SK-N-SH (cell line): ENCODE measurements at regions not wholly inside any gene's neighbourhood (a gene's known extent, or its start where the extent isn't known, plus 50 kb on each side); places are given as distances from the start of the nearest gene placed in this dataset.
A peak's percentile ranks its signal among the peaks of the same experiment; 100 is the strongest.

Source experiments
- CTCF ChIA-PET: fragments of 300-600, 350-600 bp; formaldehyde crosslinking; extraction: SDS; loops from one replicate; lab custom pipeline; 2021; lab: Yijun Ruan, JAX
- POLR2A ChIA-PET: fragments of 350-600 bp; sonication (Branson Sonifier 250); formaldehyde crosslinking; extraction: SDS; loops from one replicate; lab custom pipeline; 2020; ENCODE audit warnings: antibody characterized with exemption, inconsistent platforms; lab: Yijun Ruan, JAX
- DNase-seq: peaks from one replicate; pipeline ENCODE4 v3.0.0; 2012
- H2AFZ ChIP-seq: fragments of 200-600 bp; sonication (generic); 2 replicates; pipeline ENCODE4 v1.8.1; 2016; ENCODE audit warnings: antibody characterized with exemption, mild to moderate bottlenecking, low read depth
- H3F3A ChIP-seq: fragments of 200-600 bp; sonication (generic); replicated peaks from 2 replicates; pipeline ENCODE3; 2016; ENCODE audit warnings: antibody characterized with exemption, mild to moderate bottlenecking; ENCODE audit not compliant: insufficient read depth
- H3K27ac ChIP-seq, 2 experiments: fragments of 200-500 bp in 1 of 2; fragments of 200-600 bp in 1 of 2; sonication (Bioruptor generic) in 1 of 2; sonication (generic), shearing (Covaris generic) in 1 of 2; 2 replicates each; pipeline versions ENCODE4 v1.5.1 to v1.6.1; 2014 to 2016; ENCODE audit warnings: low read depth in 2 of 2, inconsistent platforms in 1 of 2, low read length in 1 of 2, mild to moderate bottlenecking in 1 of 2, mixed read lengths in 1 of 2
- H3K27me3 ChIP-seq: fragments of 200-600 bp; sonication (generic), shearing (Covaris generic); 2 replicates; pipeline ENCODE4 v1.6.1; 2016; ENCODE audit warnings: mixed run types; ENCODE audit not compliant: insufficient read depth
- H3K36me3 ChIP-seq, 2 experiments: fragments of 200-500 bp in 1 of 2; fragments of 200-600 bp in 1 of 2; sonication (Bioruptor generic) in 1 of 2; sonication (generic) in 1 of 2; replicated peaks in 1 of 2; 2 replicates each; pipeline versions ENCODE3 to v1.5.1; 2014 to 2016; ENCODE audit warnings: low read length in 1 of 2, mild to moderate bottlenecking in 1 of 2; ENCODE audit not compliant: insufficient read depth in 2 of 2, control insufficient read depth in 1 of 2
- H3K4me1 ChIP-seq, 2 experiments: fragments of 200-500 bp in 1 of 2; fragments of 200-600 bp in 1 of 2; sonication (Bioruptor generic) in 1 of 2; sonication (generic), shearing (Covaris generic) in 1 of 2; 2 replicates each; pipeline versions ENCODE4 v1.5.1 to v1.6.1; 2014 to 2016; ENCODE audit warnings: low read depth in 1 of 2, low read length in 1 of 2, mixed run types in 1 of 2; ENCODE audit not compliant: insufficient read depth in 2 of 2, control insufficient read depth in 1 of 2
- H3K4me2 ChIP-seq: fragments of 200-600 bp; sonication (generic), shearing (Covaris generic); 2 replicates; pipeline ENCODE4 v1.6.1; 2017; ENCODE audit warnings: mixed run types
- H3K4me3 ChIP-seq, 2 experiments: fragments of 200-500 bp in 1 of 2; fragments of 200-600 bp in 1 of 2; sonication (Bioruptor generic) in 1 of 2; sonication (generic), shearing (Covaris generic) in 1 of 2; 2 replicates each; pipeline versions ENCODE4 v1.5.1 to v1.8.1; 2014 to 2016; ENCODE audit warnings: low read depth in 2 of 2, inconsistent platforms in 1 of 2, low read length in 1 of 2, mild to moderate bottlenecking in 1 of 2, mixed read lengths in 1 of 2, moderate library complexity in 1 of 2
- H3K79me2 ChIP-seq: fragments of 200-600 bp; sonication (generic); 2 replicates; pipeline ENCODE4 v1.8.1; 2017; ENCODE audit warnings: mild to moderate bottlenecking; ENCODE audit not compliant: insufficient read depth
- H3K9ac ChIP-seq: fragments of 200-600 bp; sonication (generic); 2 replicates; pipeline ENCODE4 v1.6.1; 2017; ENCODE audit warnings: mixed run types
- H3K9me2 ChIP-seq: fragments of 200-600 bp; sonication (generic); 2 replicates; pipeline ENCODE4 v1.6.1; 2017; ENCODE audit warnings: mixed run types
- H3K9me3 ChIP-seq: fragments of 200-600 bp; sonication (generic); 2 replicates; pipeline ENCODE4 v1.6.1; 2017; ENCODE audit warnings: mixed run types, mild to moderate bottlenecking, moderate library complexity
- H4K20me1 ChIP-seq: fragments of 200-600 bp; sonication (generic); 2 replicates; pipeline ENCODE4 v1.6.1; 2017; ENCODE audit warnings: mild to moderate bottlenecking, mixed run types; ENCODE audit not compliant: insufficient read depth
- CHD2 ChIP-seq: fragments of 150-350 bp; IDR thresholded peaks from 2 replicates; pipeline ENCODE4 v1.6.1; 2018; ENCODE audit warnings: low read length; ENCODE audit not compliant: partially characterized antibody
- CTCF ChIP-seq: fragments of 200-600 bp; sonication (generic); IDR thresholded peaks from 2 replicates; pipeline ENCODE4 v1.6.1; 2017; ENCODE audit warnings: antibody characterized with exemption, mild to moderate bottlenecking, moderate library complexity
- EZH2phosphoT487 ChIP-seq: fragments of 200-600 bp; sonication (generic); IDR thresholded peaks from 2 replicates; pipeline ENCODE4 v1.6.1; 2017; ENCODE audit warnings: low read depth, mixed run types, mild to moderate bottlenecking, antibody characterized with exemption, moderate library complexity, borderline replicate concordance
- FOSL2 ChIP-seq: IDR thresholded peaks from 2 replicates; pipeline ENCODE4 v1.4.0; 2012; ENCODE audit warnings: low read depth, mild to moderate bottlenecking, moderate library complexity, borderline replicate concordance
- FOXJ3 ChIP-seq: sonication (generic); formaldehyde crosslinking; IDR thresholded peaks from 2 replicates; pipeline ENCODE4 v1.5.1; 2020; ENCODE audit warnings: mild to moderate bottlenecking, missing genetic modification reagents
- IRF3 ChIP-seq: fragments of 150-350 bp; IDR thresholded peaks from 2 replicates; pipeline ENCODE4 v1.6.1; 2016; ENCODE audit warnings: mild to moderate bottlenecking, low read depth, low read length
- JUND ChIP-seq: IDR thresholded peaks from 2 replicates; pipeline ENCODE4 v1.4.0; 2012
- MEF2A ChIP-seq: IDR thresholded peaks from 2 replicates; pipeline ENCODE4 v1.4.0; 2012; ENCODE audit warnings: low read depth, borderline replicate concordance
- MXI1 ChIP-seq: IDR thresholded peaks from 2 replicates; pipeline ENCODE4 v1.6.1; 2012; ENCODE audit warnings: mild to moderate bottlenecking, low read depth, low read length, improper control_type of control experiment
- NFIC ChIP-seq: IDR thresholded peaks from 2 replicates; pipeline ENCODE4 v1.4.0; 2012; ENCODE audit warnings: borderline replicate concordance
- RAD21 ChIP-seq: IDR thresholded peaks from 2 replicates; pipeline ENCODE4 v1.6.1; 2012; ENCODE audit warnings: mild to moderate bottlenecking, low read length
- RCOR1 ChIP-seq: fragments of 150-350 bp; IDR thresholded peaks from 2 replicates; pipeline ENCODE4 v1.6.1; 2017; ENCODE audit warnings: antibody characterized with exemption, low read length
- SIN3A ChIP-seq: IDR thresholded peaks from 2 replicates; pipeline ENCODE4 v1.6.1; 2012; ENCODE audit warnings: low read depth, mild to moderate bottlenecking, low read length, moderate library complexity, borderline replicate concordance
- USF1 ChIP-seq: IDR thresholded peaks from 2 replicates; pipeline ENCODE4 v1.4.0; 2012; ENCODE audit warnings: low read depth, borderline replicate concordance
- WGBS: methylation state at CpG from one replicate; pipeline ENCODE4 v1.1.6; 2017; ENCODE audit warnings: low lambda C conversion rate; 5-methylcytosine and 5-hydroxymethylcytosine counted together
- TF ChIP-seq, protein P1 (sequence below): IDR thresholded peaks from 2 replicates; pipeline ENCODE4 v1.6.1; 2012; ENCODE audit warnings: mild to moderate bottlenecking, low read depth, low read length, moderate library complexity

DNA sequence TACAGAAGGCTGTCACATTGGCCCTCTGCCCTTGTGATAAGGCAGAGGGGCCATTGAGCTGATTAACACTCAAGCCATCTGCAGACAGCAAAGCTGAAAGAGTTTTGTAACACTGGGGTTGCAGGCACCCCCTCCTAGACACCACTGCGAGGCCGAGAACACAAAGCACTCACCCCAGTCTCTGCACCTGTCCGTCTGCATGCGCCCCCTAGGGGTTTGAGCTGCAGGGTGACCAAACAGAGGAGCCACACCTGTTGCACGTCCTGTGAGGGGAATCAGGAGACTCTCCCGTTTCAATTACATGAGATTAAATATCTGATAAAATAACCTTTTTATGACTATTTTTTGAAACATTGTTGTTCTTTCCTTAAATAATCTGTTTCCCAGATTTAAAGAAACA is 1180.4 kb downstream of the CDH9 start:
- Histone ChIP-seq H3K9ac (no peak overlapping the region), H4K20me1 (no peaks in the 10 kb centered on the region), H3K27ac (no peak overlapping the region), H3K36me3 (no peaks in the 10 kb centered on the region), H3K9me2 (no peaks in the 10 kb centered on the region), H2AFZ (no peak overlapping the region), H3K4me3 (no peak overlapping the region), H3F3A (no peaks in the 10 kb centered on the region), H3K27me3 (no peaks in the 10 kb centered on the region), H3K4me2 (no peak overlapping the region), H3K9me3 (no peaks in the 10 kb centered on the region), H3K79me2 (no peaks in the 10 kb centered on the region), H3K4me1 (no peaks in the 10 kb centered on the region)
- POLR2A ChIA-PET = no interaction called here
- WGBS = 0% methylated on average over 5 of the region's 6 CpGs
- peak; percentile 14 for DNase-seq
- TF ChIP-seq CTCF = peak; percentile 48
- TF ChIP-seq FOSL2 = no peak
- CTCF ChIA-PET = interaction anchor here (0.7 kb wide), 1 partner anchor 9 kb away, joined by 3 read pairs; no protein-coding TSS in a partner anchor

DNA sequence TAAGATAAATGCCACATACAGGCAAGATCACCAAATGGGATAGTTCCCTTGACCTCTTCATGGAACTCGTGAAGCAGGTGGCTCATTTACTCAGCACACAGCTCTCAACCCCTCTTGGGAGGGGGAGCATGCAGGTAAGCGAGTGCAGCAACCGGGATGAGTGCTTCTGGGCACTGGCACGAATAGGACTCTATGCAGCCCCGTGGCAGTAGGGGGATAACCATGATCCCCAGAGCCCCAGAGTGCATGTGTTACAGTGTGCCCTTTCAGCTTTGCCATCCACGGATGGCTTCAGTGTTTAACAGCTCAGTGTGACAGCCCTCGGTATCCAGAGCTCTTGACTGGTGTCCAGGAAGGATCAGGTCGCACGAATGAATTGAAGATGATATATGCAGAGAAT is 1187.1 kb downstream of the CDH9 start:
- no peak overlapping the region for H3K27ac ChIP-seq
- H3F3A ChIP-seq = no peaks in the 10 kb centered on the region
- no peaks in the 10 kb centered on the region for H3K27me3 ChIP-seq
- TF ChIP-seq EZH2phosphoT487 (no peak), RCOR1 (no peak)
- TF ChIP-seq, all 33 proteins: peak for 0
- Histone ChIP-seq H2AFZ (no peak overlapping the region), H3K4me1 (no peaks in the 10 kb centered on the region), H3K36me3 (no peaks in the 10 kb centered on the region), H3K9me3 (no peaks in the 10 kb centered on the region), H3K4me2 (no peak overlapping the region), H3K4me3 (no peak overlapping the region), H4K20me1 (no peaks in the 10 kb centered on the region), H3K9ac (no peak overlapping the region), H3K9me2 (no peaks in the 10 kb centered on the region), H3K79me2 (no peaks in the 10 kb centered on the region)
- DNase-seq = no peak
- CTCF ChIA-PET = no interaction called here
- POLR2A ChIA-PET = no interaction called here
- WGBS = 0% methylated on average over 5 of the region's 9 CpGs

DNA sequence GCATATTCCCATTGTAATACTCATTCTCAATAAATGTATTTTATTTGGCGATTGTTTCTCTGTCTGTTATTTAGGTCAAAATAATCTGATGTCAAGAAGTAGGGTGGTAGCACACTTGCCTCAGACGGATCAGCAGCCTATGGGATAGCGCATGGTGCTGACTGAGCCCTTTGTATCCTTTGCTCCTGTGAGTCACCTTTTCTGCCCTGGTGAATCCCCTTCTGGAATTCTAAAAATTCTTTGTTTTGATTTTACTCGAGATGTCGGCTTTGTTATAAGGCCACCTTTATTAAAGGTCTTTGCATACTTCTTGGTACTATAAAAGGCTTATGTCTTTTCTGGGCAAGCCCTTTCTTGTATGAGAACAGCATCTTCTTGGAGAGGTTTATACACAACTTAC is 1187.8 kb downstream of the CDH9 start:
- Histone ChIP-seq H3K4me2 (no peak overlapping the region), H2AFZ (no peak overlapping the region), H3F3A (no peaks in the 10 kb centered on the region), H3K4me1 (no peaks in the 10 kb centered on the region), H3K9me3 (no peaks in the 10 kb centered on the region), H3K79me2 (no peaks in the 10 kb centered on the region), H4K20me1 (no peaks in the 10 kb centered on the region), H3K4me3 (no peak overlapping the region), H3K27ac (no peak overlapping the region), H3K27me3 (no peaks in the 10 kb centered on the region), H3K36me3 (no peaks in the 10 kb centered on the region), H3K9ac (no peak overlapping the region), H3K9me2 (no peaks in the 10 kb centered on the region)
- ChIA-PET CTCF (interaction anchor here (1.0 kb wide), 1 partner anchor 84 kb away, joined by 5 read pairs; no protein-coding TSS in a partner anchor), POLR2A (no interaction called here)
- 7% methylated on average over 5 of the region's 5 CpGs for WGBS
- no peak for DNase-seq
- TF ChIP-seq SIN3A = no peak
- no peak for TF ChIP-seq NFIC
- no peak for TF ChIP-seq IRF3
- no peak for TF ChIP-seq RCOR1
- TF ChIP-seq, protein P1, sequence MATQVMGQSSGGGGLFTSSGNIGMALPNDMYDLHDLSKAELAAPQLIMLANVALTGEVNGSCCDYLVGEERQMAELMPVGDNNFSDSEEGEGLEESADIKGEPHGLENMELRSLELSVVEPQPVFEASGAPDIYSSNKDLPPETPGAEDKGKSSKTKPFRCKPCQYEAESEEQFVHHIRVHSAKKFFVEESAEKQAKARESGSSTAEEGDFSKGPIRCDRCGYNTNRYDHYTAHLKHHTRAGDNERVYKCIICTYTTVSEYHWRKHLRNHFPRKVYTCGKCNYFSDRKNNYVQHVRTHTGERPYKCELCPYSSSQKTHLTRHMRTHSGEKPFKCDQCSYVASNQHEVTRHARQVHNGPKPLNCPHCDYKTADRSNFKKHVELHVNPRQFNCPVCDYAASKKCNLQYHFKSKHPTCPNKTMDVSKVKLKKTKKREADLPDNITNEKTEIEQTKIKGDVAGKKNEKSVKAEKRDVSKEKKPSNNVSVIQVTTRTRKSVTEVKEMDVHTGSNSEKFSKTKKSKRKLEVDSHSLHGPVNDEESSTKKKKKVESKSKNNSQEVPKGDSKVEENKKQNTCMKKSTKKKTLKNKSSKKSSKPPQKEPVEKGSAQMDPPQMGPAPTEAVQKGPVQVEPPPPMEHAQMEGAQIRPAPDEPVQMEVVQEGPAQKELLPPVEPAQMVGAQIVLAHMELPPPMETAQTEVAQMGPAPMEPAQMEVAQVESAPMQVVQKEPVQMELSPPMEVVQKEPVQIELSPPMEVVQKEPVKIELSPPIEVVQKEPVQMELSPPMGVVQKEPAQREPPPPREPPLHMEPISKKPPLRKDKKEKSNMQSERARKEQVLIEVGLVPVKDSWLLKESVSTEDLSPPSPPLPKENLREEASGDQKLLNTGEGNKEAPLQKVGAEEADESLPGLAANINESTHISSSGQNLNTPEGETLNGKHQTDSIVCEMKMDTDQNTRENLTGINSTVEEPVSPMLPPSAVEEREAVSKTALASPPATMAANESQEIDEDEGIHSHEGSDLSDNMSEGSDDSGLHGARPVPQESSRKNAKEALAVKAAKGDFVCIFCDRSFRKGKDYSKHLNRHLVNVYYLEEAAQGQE = no peak
- no peak for TF ChIP-seq JUND
- TF ChIP-seq RAD21 = no peak
- no peak for TF ChIP-seq FOXJ3
- TF ChIP-seq MEF2A = no peak
- TF ChIP-seq MXI1 = no peak
- TF ChIP-seq USF1 = no peak
- TF ChIP-seq FOSL2 = no peak
- TF ChIP-seq CHD2 = no peak
